CD4-positive, alpha-beta T cell treated with Interleukin-2 at 100 ng/mL for 4 hours (primary cell): ENCODE measurements at regions not wholly inside any gene's neighbourhood (a gene's known extent, or its start where the extent isn't known, plus 50 kb on each side); places are given as distances from the start of the nearest gene placed in this dataset.

ENCODE experiments used
- DNase-seq: peaks from one replicate; pipeline ENCODE4 v3.0.0-alpha.2; 2020; ENCODE audit warnings: low spot score

DNA sequence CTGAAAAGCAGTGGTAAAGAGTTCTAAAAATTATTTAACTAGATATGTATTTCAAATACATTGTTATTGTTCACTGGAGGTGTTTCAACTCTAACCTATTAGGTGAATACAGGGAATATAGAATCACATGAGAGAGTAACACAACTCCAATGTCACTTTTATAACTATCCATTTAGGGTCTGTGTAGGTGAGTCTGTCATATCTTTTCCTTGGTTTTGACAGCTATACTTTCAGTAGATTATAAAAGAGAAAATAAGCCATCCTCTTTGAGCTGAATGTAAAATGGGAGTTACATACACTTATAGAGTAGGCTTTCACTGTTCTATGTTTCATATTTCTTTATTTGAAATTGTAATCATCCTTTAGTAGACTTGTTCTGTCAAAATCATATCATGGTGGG, 2321.0 kb downstream of the PCDH9 start:
- DNase-seq, result no peak

DNA sequence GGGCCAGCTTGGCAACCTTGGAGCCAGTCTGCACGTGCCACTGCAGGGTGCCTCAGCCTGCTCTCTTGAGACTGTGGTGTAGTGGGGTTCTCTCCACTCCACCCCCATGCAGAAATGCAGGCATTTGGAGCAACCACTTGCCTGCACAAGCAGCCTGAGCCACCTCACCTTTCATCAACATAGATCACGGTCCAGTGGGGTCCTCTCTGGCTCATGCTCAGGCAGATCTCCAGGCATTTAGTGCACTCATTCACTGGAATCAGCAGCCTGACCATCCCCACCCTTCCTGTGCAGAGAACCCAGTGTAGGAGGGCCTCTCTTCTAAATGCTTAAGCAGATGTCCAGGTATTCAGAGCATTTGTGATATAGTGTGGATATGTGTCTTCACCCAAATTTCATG, 2330.1 kb downstream of the PCDH9 start:
- no peak for DNase-seq

DNA sequence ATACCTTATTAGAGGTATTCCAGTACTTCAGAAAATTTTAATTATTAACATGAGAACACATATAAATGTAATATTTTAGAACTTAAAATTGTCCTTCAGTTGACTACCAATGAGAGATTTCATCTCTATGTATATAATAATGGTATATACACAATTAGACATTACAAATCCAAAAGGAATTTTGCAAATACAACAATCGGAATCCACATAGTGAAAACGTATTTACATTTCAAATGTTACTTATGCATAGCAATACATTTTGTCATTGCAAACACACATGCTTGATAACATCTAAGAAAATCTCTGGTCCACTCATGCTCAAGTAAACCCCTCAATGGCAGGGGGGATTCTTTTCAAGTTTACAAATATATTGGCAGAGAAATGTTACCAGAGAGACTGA, 2345.2 kb downstream of the PCDH9 start:
- DNase-seq, result no peak

DNA sequence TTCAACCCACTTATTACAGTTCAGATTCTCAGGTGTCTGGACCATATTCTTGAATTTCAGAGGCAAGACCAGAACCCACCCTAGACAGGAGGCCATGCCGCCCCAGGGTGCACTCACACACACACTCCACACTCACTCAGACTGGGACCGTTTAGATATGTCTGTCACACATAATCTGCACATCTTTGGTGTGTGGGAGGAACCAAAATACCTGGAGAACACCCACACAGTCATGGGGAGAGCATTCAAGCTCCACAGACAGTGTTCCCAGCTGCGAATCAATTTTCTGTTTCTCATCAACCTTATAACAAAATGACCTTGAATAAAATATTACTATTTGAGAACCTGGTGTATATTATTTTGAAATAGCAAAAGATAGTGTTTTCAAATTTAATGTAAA, 2353.0 kb downstream of the PCDH9 start:
- DNase-seq, result no peak

DNA sequence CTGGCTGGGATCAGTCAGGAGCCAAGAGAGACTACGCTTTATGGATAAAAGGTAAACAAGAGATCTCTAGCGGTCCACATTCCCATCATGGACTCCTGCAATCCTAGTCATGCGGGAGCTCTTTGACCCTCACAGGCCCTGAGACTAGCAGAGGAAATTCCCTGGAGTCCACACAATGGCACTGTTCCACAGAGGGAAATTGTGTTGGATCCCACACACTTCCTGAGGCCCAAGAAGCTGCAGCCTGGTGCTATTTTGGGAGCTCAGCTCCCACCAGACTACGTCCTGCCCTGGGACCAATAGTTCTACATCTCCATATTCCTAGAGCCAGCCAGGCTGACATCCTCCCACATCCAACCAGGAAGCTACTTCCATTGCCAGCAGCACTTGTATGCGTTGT, 2358.4 kb downstream of the PCDH9 start:
- no peak for DNase-seq

DNA sequence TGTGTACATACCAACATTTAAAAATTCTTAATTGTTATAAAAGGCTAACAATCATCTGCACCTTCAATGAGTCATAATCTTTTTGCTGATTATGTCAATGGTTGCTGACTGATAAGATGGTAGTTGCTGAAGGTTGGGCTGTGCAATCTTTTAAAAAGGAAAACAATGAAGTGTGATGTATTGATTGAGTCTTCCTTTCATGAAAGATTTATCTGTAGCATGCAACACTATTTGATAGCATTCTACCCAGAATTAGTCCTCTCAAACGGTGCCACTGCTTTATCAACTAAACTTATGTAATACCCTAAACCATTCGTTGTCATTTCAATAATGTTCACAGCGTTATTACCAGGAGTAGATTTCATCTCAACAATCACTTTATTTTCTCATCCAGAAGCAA, 2360.6 kb downstream of the PCDH9 start:
- no peak for DNase-seq

DNA sequence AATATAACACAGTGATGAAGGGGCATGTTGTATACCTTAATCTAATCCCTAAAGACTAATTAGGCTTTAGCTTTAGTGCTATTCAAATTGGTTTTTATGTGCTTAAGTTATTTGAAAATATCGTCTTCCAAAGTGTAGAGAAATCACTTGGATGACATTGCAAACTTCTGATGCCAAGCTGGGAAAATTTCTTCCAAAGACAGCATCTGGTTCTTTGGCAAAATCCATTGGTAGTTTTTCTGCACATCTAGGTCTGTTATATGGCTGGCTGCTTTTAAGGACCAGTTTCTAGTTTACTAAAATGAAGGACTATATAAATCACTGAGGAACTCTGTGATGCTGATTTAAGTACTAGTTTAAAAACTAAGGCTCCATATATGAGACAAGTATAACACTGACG, 2362.3 kb downstream of the PCDH9 start:
- no peak for DNase-seq

DNA sequence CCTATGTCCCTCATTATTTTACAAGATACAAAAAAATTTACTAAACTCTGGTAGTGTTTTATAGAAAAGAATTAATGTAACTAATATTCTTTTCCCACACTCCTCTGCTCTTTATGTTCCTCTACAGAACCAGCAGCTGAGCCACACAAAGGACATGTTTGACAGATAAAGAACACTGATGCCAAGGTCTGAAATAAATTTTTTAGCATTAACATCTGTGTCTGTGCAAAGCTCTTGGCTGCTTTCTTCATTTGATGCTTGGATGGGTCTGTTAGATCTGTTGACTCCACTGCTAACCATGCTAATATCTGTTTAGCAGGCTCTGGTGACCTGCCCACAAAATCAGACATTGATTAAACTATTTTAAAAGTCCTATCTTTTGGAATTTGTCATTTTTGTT, 2363.8 kb downstream of the PCDH9 start:
- DNase-seq, result no peak

DNA sequence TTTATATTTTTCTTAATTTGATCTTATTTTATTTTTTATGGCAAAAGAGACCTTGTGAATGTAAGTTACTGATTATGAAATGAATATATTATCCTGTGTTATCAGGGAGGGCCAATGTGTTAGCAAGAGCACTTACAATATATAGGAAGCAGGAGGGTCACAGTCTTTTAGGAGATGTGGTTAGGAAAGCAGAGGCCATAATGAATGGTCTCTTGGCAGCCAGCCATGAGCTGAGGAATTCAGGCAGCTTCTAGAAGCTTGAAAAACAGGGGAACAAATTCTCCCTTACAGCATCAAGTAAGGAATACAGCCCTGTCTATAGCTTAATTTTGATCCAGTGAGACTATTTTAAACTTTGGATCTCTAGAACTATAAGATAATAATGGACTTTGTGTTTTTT, 2374.6 kb downstream of the PCDH9 start:
- DNase-seq, result no peak

DNA sequence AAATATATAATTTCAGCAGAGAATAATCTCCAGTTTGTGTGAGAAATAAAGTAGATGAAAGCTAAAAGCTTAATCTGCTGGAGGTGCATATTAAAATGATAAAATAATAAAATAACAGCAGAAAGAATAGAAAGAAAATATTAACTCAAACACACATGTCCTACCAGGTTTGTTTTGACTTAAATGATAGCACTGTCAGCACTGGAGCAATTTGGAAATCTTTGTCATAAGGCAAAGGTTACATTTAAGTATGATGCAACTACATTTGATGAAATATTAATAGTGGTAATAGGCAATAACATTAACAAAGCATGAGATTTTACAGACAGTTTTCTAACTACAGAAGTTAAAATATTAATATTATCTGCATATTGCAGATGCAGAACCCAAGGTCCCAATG, 2380.1 kb downstream of the PCDH9 start:
- no peak for DNase-seq

DNA sequence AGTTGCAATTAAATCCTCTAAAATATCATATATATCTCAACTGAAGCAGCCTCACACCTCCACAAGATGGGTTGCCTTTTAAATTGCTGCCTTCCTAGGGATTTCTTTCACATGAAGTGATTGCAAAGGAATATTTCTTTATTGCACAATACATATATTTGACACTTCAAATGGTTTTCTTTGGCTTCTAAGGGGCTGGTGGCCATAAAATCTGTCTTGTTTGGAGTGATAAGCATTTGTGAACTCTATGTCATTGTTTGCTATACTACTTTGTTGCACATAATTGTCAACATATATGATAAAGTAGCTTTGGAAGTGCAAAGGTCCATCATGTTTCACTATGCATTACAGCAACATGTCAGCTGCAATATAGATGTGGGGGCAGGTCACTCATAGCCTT, 2380.9 kb downstream of the PCDH9 start:
- DNase-seq, result no peak

DNA sequence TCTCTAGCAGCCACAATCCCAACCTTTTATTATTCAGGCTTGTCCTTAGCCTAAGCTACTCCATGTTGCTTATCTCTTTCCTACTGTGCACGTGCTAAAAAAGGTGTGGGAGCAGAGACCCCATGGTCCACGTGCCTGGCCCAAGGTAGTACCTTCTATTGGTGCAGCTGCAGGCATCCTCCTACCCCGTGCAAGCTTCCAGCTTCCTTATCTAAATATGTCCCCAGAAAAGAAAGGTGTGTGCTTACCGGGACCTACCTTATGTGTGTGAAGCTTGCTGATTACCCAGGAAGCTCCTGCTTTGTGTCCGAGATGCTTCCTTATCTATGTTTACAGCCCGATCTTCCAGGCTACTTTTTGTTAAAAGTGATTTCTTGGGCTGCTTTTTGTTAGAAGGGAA, 2382.4 kb downstream of the PCDH9 start:
- no peak for DNase-seq

DNA sequence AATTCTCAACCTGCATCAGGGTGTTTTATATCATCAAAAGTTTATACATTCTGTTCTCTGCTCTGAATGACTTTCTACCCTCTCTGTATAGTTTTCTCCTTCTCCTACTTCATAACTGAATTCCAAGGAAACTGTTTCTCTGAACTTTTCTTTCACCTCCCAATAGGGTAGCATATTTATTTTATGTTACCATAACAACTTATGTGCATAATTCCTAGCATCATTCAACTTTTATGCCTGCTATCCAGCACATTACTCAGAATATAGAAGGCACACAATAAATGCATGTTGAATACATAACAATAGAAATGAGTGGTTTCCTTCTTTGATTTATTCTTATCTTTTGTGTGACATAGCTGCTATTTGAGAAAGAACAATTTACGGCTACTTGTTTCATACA, 2385.0 kb downstream of the PCDH9 start:
- no peak for DNase-seq

DNA sequence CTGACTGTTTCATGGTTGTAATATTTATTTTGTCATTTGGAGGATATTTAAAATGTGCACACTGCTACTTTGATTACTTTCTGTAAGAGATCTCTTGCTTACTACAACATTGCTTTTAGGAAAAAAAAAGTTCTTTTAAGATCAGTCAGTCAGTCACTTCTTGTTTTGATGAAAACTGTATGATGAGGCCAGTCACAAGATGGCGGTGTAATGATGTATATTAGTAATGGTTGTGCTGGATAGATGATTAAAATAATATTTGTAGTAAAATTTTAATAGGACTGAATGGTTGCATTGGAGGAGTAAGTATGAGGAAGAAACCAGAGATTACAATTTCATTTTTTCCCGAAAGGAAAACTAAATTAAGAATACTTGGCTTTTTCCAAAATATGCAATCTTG, 2411.1 kb downstream of the PCDH9 start:
- DNase-seq, result no peak

DNA sequence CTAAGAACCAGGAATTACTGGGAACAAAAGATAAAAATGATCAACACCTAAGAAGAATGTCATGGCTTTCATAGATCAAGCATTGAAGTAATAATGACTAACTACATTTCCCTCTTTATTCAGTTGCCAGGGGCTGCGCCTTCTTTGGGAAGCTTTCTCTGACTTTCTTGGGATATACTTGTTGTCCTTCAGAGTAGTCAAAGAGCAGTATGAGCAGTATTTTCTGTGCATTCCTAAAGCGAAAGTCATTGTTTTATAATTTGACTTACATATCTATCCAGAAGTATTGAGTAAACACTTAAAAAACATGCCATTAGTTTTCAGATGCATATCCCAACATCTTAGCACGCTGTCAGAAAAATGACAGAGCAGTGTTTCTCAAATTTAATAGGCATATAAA, 2412.4 kb downstream of the PCDH9 start:
- DNase-seq, result no peak

DNA sequence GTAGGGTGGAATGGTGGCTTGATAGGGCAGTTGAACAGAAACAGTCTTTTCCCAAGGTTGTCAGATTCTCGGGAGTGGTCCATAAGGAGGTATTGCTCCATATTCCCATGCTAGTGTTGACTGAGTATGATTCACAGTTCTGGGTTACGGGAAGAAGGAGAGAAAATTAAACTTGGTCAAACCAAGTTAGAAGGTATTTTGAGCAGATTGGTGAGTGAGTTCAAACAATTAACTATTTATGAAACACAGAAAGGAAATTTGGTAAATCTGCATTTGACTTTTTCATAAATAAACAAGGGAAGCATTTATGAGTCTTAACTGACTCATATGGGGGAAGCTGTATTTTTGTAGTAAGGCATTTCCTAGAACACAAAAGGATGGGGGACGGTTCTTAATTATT, 2419.4 kb downstream of the PCDH9 start:
- no peak for DNase-seq

DNA sequence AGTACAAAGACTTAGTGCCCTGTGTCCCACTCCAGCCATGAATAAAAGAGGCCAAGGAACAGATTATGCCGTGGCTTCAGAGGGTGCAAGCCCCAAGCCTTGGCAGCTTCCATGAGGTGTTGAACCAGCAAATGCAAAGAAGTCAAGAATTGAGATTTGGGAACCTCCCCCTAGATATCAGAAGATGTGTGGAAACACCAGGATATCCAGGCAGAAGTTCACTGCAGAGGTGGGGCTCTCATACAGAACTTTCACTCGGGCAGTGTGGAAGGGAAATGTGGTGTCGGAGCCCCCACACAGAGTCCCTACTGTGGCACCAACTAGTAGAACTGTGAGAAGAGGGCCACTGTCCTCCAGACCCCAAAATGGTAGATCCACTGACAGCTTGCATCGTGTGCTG, 2421.4 kb downstream of the PCDH9 start:
- DNase-seq, result no peak

DNA sequence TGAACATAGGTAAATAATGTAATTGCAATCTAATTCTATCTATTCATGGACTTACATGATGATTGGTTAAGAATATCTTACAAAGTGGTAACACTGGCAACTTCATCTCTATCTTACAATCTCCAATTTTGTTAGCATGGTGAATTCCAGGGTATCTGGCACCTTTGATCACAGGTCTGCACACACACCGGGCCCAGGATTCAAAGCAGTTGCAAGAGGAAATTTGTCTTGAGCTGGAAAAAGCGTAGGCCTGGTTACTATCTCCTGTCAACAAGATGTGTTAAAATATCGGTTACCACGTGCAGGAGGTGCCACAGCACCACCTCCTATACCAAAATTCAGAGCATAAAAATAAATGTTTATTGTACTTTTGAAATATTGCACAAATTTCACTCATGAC, 2428.4 kb downstream of the PCDH9 start:
- DNase-seq, result no peak

DNA sequence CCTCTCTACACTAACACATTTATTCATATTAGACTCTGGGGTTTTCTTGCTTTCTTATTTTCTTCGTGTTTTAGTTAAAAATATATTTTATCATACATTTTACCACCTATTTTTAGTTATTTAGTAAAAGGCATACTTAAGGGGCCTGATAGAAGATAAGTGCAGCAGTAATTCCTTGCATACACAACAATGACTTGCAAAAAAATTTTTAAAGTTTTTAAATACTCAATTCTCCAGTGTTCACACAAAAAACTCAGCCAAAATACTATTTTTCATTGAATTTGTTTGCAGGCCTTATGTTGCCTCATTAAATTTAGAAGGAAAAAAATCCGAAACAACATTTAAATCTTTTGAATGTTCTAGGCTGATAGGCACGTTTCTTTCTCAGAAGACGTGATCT, 2431.7 kb downstream of the PCDH9 start:
- no peak for DNase-seq

DNA sequence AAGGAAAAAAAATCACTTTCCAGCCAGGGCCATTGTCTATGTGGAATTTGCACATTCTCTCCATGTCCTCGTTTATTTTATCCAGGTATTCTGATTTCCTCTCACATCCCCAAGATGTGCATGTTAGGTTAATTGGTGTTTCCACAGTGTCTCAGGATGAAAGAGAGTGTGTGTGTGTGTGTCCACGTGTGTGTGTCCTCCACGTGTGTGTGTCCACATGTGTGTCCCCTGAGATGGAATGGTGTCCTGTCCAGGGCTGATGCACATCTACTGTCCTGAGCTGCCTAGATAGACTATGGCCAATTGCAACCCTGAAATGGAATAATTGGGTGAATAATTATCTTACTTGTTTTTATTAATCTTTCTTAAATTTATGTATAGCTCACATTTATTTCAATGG, 2436.5 kb downstream of the PCDH9 start:
- no peak for DNase-seq

DNA sequence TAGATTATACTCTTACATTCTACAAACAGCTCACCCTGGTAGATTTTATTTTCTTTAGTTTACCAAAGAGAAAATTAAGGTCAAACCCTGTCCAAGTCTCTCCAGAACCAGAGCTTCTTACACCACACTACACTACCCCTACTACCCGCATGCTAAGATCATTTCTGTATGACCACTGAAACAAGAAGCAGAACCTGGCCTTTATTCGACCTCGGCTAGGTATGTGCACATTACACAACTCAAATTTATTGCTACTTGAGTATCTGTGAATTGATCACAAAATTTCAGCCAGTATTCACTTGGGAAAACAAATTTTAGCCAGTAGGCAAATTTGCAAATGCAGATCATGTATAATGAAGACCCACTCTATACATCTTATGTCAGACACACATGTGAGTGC, 2437.0 kb downstream of the PCDH9 start:
- no peak for DNase-seq

DNA sequence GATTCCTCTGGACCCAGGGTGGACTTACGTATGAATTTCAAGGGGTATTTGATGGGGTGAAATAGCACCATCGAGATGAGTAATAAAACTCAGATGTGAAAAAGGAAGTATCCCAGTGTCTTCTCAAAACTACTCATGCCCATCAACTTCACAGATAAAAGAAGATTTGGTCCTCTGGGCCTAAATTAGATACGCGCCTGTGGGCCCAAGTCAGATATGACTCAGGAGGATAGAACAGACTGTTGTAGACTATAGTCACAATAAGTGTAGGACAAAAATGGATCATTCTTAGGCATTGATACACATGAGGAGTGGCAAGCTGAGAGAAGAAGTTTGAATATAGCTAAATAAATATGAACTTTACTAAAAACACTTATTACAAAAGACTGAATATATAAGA, 2438.8 kb downstream of the PCDH9 start:
- no peak for DNase-seq

DNA sequence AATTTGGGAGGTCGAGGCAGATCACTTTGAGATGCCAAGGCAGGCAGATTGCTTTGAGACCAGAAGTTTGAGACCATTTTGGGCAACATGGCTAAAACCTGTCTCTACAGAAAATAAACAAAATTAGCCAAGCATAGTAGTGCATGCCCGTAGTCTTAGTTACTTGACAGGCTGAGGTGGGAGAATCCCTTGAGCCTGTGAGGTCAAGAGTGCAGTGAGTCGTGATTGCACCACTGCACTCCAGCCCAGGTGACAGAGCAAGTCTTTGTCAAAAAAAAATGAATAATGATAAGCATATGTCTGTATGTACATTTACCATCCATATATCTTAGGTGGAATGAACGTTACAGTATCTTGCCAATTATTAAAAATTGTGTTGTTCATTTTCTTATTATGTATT, 2447.7 kb downstream of the PCDH9 start:
- no peak for DNase-seq

DNA sequence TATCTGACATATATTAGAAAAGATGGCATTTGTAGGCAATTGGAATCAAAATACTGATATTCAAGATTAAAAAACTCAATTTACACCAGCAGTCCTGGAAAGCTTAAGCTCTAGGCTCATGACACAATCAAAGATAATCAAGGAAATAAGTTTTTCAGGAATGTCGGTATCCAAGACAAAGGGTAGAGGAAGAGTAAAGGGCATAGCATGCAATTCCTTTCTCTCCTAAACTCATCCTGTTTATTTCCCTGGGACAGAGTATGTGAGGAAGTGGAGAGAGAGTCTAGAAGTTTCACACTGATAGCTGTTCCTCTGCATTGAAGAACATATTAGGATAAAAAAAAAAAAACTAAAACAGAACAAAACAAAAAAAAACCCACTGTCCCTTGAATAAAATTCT, 2452.1 kb downstream of the PCDH9 start:
- DNase-seq, result no peak

DNA sequence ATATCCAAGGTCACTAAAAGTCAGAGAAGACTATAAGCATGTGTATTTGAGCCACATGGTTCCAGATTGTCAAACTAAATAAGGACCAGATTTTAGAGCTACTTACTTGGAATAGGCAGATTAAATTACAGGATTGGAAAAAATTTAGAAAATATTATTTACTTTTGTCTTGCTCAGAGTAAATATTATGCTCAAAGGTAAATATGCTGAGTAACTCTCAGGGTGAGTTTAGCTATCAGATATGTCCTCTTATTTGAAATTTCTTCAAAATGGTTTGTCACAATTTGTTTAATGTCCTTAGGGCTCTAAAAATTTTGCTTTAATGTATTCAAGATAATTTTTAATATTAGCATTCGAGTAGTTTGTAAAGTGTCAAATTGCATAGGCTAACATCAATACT, 2455.2 kb downstream of the PCDH9 start:
- no peak for DNase-seq

DNA sequence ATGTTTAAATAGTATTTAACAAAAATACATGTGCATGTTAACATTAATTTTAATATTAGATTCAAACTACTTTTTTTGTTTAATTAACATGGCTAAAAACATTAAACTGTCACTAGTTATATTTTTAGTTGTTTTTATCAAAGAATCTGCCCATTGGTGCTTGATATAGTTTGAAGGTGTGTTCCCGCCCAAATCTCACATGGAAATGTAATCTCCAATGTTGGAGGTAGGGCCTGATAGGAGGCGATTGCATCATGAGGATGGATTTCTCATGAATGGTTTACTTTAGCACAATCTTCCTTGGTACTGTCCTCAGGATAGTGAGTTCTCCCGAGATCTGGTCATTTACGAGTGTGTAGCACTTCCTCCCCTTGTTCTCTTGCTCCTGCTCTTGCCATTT, 2459.4 kb downstream of the PCDH9 start:
- no peak for DNase-seq
